MG63 (cell line): ENCODE measurements at regions not wholly inside any gene's neighbourhood (a gene's known extent, or its start where the extent isn't known, plus 50 kb on each side); places are given as distances from the start of the nearest gene placed in this dataset.
"Not testable (repeated sequence)": the region's sequence is repeated elsewhere in the genome, so short reads cannot be mapped to it uniquely, and the experiment has no call there.

Experiments
- DNase-seq: peaks from one replicate; pipeline ENCODE4 v3.0.0-alpha.2; 2020
- H3K27me3 ChIP-seq: fragments of 250-450 bp; sonication (Bioruptor Pico); 2 replicates; pipeline ENCODE4 v1.5.1; 2020; ENCODE audit warnings: mild to moderate bottlenecking, moderate library complexity
- H3K36me3 ChIP-seq: fragments of 250-450 bp; sonication (Bioruptor Pico); 2 replicates; pipeline ENCODE4 v1.5.1; 2020; ENCODE audit warnings: mild to moderate bottlenecking, moderate library complexity
- H3K4me3 ChIP-seq: fragments of 250-450 bp; sonication (Bioruptor Pico); 2 replicates; pipeline ENCODE4 v1.5.1; 2020; ENCODE audit warnings: mild to moderate bottlenecking, moderate library complexity
- H3K9me3 ChIP-seq: fragments of 250-450 bp; sonication (Bioruptor Pico); 2 replicates; pipeline ENCODE4 v1.5.1; 2020; ENCODE audit warnings: mild to moderate bottlenecking, moderate library complexity

GRCh38 chr1:213697192-213697802 lies 290.5 kb upstream of the PROX1 start:
- Histone ChIP-seq H3K4me3 (no peak overlapping the region), H3K9me3 (no peaks in the 10 kb centered on the region), H3K36me3 (no peaks in the 10 kb centered on the region), H3K27me3 (peaks cover 6% of the 10 kb centered on the region; the same call in 1 of the 2 replicates)
- no peak for DNase-seq

GRCh38 chr1:213698092-213698702 lies 289.6 kb upstream of the PROX1 start:
- no peak for DNase-seq
- Histone ChIP-seq H3K27me3 (peaks cover 6% of the 10 kb centered on the region; the same call in 1 of the 2 replicates), H3K9me3 (peaks cover 5% of the 10 kb centered on the region; the same call in 1 of the 2 replicates), H3K36me3 (no peaks in the 10 kb centered on the region), H3K4me3 (no peak overlapping the region)

GRCh38 chr1:213702703-213703102 lies 285.1 kb upstream of the PROX1 start:
- no peaks in the 10 kb centered on the region for H3K27me3 ChIP-seq
- DNase-seq, result no peak
- H3K9me3 ChIP-seq, result peaks cover 5% of the 10 kb centered on the region; the same call in 1 of the 2 replicates

GRCh38 chr1:213704941-213705340 lies 282.8 kb upstream of the PROX1 start:
- DNase-seq, result no peak
- H3K4me3 ChIP-seq, result no peak overlapping the region
- H3K36me3 ChIP-seq, result no peaks in the 10 kb centered on the region
- peaks cover 6% of the 10 kb centered on the region; the same call in 1 of the 2 replicates for H3K27me3 ChIP-seq
- peaks cover 5% of the 10 kb centered on the region; the same call in 1 of the 2 replicates for H3K9me3 ChIP-seq

More at GRCh38 chr1:213702703-213703102, 285.1 kb upstream of the PROX1 start:
- Histone ChIP-seq H3K4me3 (no peak overlapping the region), H3K36me3 (no peaks in the 10 kb centered on the region)

- not testable (repeated sequence) for H3K9me3 ChIP-seq, DNase-seq, H3K4me3 ChIP-seq, H3K36me3 ChIP-seq
- peaks cover 11% of the 10 kb centered on the region; the same call in 1 of the 2 replicates for H3K27me3 ChIP-seq
Observed at GRCh38 chr1:213711833-213712490, 275.8 kb upstream of the PROX1 start.

GRCh38 chr1:213714645-213715044 lies 273.1 kb upstream of the PROX1 start:
- Histone ChIP-seq H3K4me3 (no peak overlapping the region), H3K9me3 (no peaks in the 10 kb centered on the region), H3K27me3 (peaks cover 8% of the 10 kb centered on the region; the same call in 1 of the 2 replicates), H3K36me3 (no peaks in the 10 kb centered on the region)
- no peak for DNase-seq

GRCh38 chr1:213715182-213715581 lies 272.6 kb upstream of the PROX1 start:
- Histone ChIP-seq H3K36me3 (no peaks in the 10 kb centered on the region), H3K9me3 (no peaks in the 10 kb centered on the region), H3K4me3 (no peak overlapping the region), H3K27me3 (peaks cover 4% of the 10 kb centered on the region; the same call in 1 of the 2 replicates)
- DNase-seq, result no peak

GRCh38 chr1:213719462-213719861 lies 268.3 kb upstream of the PROX1 start:
- no peaks in the 10 kb centered on the region for H3K36me3 ChIP-seq
- no peak for DNase-seq
- no peaks in the 10 kb centered on the region for H3K27me3 ChIP-seq
- H3K9me3 ChIP-seq, result no peaks in the 10 kb centered on the region; the same call in 1 of the 2 replicates
- no peak overlapping the region for H3K4me3 ChIP-seq

GRCh38 chr1:213720032-213720431 lies 267.7 kb upstream of the PROX1 start:
- H3K4me3 ChIP-seq, result no peak overlapping the region

GRCh38 chr1:213723187-213723586 lies 264.6 kb upstream of the PROX1 start:
- DNase-seq, result no peak

More at GRCh38 chr1:213720032-213720431, 267.7 kb upstream of the PROX1 start:
- Histone ChIP-seq H3K9me3 (no peaks in the 10 kb centered on the region; the same call in 1 of the 2 replicates), H3K27me3 (no peaks in the 10 kb centered on the region), H3K36me3 (no peaks in the 10 kb centered on the region)
- DNase-seq, result no peak

GRCh38 chr1:213724640-213725536 lies 262.9 kb upstream of the PROX1 start:
- peak; percentile 78 for DNase-seq
- Histone ChIP-seq H3K27me3 (no peaks in the 10 kb centered on the region), H3K36me3 (no peaks in the 10 kb centered on the region), H3K4me3 (no peak overlapping the region), H3K9me3 (no peaks in the 10 kb centered on the region; the same call in 1 of the 2 replicates)

More at GRCh38 chr1:213723187-213723586, 264.6 kb upstream of the PROX1 start:
- no peak overlapping the region for H3K4me3 ChIP-seq
- no peaks in the 10 kb centered on the region for H3K27me3 ChIP-seq
- H3K9me3 ChIP-seq, result no peaks in the 10 kb centered on the region; the same call in 1 of the 2 replicates
- H3K36me3 ChIP-seq, result no peaks in the 10 kb centered on the region

- Histone ChIP-seq H3K4me3 (no peak overlapping the region), H3K36me3 (no peaks in the 10 kb centered on the region), H3K9me3 (no peaks in the 10 kb centered on the region), H3K27me3 (no peaks in the 10 kb centered on the region)
- no peak for DNase-seq
Observed at GRCh38 chr1:213727853-213728592, 259.8 kb upstream of the PROX1 start.

- no peak for DNase-seq
- Histone ChIP-seq H3K4me3 (no peak overlapping the region), H3K9me3 (no peaks in the 10 kb centered on the region), H3K27me3 (no peaks in the 10 kb centered on the region), H3K36me3 (no peaks in the 10 kb centered on the region)
Observed at GRCh38 chr1:213728593-213729536, 258.9 kb upstream of the PROX1 start.

GRCh38 chr1:213733705-213734104 lies 254.1 kb upstream of the PROX1 start:
- DNase-seq, result no peak
- Histone ChIP-seq H3K36me3 (no peaks in the 10 kb centered on the region), H3K4me3 (no peak overlapping the region), H3K9me3 (no peaks in the 10 kb centered on the region), H3K27me3 (no peaks in the 10 kb centered on the region; the same call in 1 of the 2 replicates)
